DMS 273 treated with DMSO at 0.1 percent for 48 hours (cell line): ENCODE measurements at regions not wholly inside any gene's neighbourhood (a gene's known extent, or its start where the extent isn't known, plus 50 kb on each side); places are given as distances from the start of the nearest gene placed in this dataset.

Experiments used
- DNase-seq: peaks from one replicate; lab custom pipeline; 2025; lab: John Stamatoyannopoulos, UW

GRCh38 chr17:33514369-33514768, 221.3 kb upstream of the ASIC2 start:
- no peak for DNase-seq

DNA sequence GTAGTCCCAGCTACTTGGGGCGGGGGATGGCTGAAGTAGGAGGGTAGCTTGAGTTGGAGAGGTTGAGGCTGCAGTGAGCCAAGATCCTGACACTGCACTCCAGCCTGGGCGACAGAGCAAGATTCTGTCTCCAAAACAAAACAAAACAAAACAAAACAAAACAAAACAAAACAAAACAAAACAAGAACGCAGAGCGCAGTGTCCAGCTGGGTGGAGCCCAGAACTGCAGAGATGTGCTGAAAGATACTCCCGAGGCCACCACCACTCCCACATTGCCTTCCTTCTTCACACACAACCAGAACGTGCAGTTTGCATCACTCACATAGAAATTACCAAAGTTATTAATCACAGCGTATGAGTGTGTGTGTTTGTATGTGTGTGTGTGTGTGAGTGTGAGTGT, 222.9 kb upstream of the ASIC2 start:
- DNase-seq: no peak

DNA sequence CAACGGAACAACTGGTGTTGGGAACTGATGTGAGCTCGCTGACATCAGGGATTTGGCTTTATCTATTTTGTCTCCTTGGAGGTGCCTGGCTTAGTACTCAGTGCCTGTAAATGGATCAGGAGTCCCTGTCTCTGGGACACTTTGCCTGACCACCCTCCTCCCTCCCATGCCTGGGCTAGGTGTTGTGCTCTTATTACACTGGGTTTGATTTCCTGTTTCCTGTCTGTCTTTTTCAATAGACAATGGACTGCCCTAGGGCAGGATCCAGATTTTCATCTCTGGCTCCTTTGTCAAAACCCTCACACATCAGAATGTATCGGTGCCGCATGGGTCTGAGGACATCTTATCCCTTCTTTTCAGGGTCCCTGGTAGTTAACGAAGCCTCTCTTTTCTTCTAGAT, 223.6 kb upstream of the ASIC2 start:
- DNase-seq: no peak

DNA sequence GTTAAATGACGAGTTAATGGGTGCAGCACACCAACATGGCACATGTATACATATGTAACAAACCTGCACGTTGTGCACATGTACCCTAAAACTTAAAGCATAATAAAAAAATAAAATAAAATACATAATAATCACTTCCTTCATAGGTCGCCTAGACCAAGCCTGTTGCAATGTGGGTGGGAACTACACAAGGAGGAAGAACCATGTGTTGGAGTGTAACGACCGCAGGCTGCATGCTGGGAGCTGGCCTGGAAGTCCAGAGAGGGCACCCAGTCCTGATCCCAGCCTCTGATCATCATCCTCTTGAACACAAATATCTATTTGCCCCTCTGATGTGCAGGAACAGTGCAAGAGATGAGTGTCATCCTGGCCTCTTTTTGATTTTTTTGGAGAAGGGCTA, 224.7 kb upstream of the ASIC2 start:
- no peak for DNase-seq

DNA sequence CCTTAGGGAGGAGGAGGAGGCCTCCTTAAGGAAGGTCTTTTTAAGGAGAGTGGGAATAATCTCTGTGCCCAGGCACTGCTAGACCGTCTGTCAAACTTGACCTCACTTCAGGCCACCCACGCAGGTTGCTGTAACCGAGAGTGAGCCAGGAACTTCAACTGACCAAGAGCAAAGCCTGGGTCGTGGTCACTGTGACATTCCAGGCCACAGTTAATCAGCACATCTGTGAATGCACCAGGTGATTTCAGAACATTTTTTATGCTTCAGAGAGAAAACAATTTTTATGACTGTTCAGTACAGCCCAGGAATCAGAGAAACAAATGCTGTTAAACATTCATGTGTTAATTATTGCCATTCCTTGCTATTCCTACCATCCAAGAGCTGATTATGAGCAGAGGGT, 226.6 kb upstream of the ASIC2 start:
- no peak for DNase-seq

- DNase-seq: no peak
These were observed 227.6 kb upstream of the ASIC2 start for GRCh38 chr17:33520426-33521330.

- no peak for DNase-seq
These were observed 228.7 kb upstream of the ASIC2 start for GRCh38 chr17:33521784-33522183.

- no peak for DNase-seq
These were observed 229.5 kb upstream of the ASIC2 start for GRCh38 chr17:33522623-33523022.

GRCh38 chr17:33523577-33523981, 230.5 kb upstream of the ASIC2 start:
- DNase-seq: no peak

DNA sequence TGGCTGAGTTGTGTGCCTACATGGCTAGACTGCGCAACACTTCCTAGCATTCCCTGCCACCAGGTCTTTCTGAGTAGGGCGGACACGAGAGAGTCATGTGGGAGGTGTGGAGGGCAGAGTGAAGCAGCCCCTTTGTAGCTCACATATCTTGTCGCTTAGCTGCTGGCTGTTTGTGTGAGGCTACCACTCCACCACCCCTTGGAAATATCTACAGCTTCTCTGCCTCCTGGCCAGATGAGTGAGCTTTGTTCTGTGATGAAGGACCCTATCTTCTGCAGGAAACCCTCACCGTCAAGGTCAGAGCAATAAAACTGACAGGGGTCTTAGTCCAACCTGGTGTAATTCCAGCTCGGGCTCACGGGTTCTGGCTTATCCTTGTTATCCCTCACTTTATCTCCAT, 232.1 kb upstream of the ASIC2 start:
- DNase-seq: no peak

DNA sequence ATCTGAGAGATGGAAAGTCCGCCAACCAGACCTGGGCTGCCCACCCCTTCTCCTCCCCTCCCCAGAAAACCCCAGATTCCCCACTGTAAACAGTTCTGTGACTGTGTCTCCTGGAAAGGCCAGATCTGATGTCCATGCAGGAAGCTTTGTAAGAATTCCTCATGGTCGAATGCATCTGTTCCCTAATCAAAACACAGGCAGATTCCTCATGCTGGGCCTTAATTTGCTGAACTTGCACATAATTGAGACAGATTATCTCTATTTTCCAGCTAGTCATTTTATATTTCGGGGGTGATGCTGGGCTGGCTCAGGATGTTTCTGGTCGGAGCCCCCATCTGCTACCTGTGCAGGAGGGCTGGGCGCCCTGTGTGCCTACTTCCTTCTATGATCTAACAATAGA, 233.6 kb upstream of the ASIC2 start:
- no peak for DNase-seq

GRCh38 chr17:33527290-33527689, 234.2 kb upstream of the ASIC2 start:
- no peak for DNase-seq

DNA sequence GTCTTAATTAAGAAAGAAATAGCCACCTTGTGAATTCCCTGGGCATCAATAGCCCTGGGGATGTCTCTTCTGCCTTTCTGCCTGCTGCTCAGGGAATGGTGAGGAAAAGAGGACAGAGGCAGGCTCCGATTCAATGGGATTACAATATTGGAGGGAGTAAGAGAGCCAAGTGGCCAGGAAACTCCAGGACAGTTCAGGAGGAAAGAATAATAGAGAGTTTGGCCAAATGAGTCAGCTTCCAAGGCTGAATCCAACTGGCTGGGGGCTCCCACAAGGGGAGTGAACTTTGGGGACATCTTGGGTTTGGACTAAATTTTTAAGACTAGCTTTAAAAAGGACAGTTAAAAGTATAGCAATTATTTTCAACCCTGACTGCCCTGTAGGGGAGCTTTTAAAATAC, 235.8 kb upstream of the ASIC2 start:
- no peak for DNase-seq

GRCh38 chr17:33529816-33530215, 236.7 kb upstream of the ASIC2 start:
- no peak for DNase-seq

GRCh38 chr17:33531311-33531710, 238.2 kb upstream of the ASIC2 start:
- no peak for DNase-seq

GRCh38 chr17:33534087-33534486, 241.0 kb upstream of the ASIC2 start:
- no peak for DNase-seq

GRCh38 chr17:33545124-33545523, 252.0 kb upstream of the ASIC2 start:
- no peak for DNase-seq

GRCh38 chr17:33550261-33550660, 257.2 kb upstream of the ASIC2 start:
- DNase-seq: no peak

DNA sequence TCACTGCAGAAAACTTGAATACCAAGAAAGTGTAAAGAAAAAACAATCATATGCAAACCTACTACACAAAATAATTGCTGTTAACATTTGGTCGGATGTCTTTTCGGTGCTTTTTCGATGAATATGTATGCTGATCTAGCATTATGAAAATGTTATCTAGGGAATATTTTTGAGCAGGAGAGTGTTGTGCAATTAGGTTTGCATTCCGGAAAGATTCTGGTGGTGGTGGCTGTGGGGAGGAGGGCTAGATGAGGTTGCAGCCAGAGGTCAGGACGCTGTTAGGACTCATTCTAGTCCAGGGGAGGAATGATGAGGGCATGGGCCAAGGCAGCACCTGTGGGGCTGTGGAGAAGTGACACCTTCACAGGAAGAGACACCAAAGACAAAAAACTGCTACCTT, 258.0 kb upstream of the ASIC2 start:
- DNase-seq: no peak

GRCh38 chr17:33551911-33552310, 258.8 kb upstream of the ASIC2 start:
- no peak for DNase-seq

- DNase-seq: no peak
These were observed 267.1 kb upstream of the ASIC2 start for GRCh38 chr17:33560165-33560564.

- no peak for DNase-seq
These were observed 267.8 kb upstream of the ASIC2 start for GRCh38 chr17:33560871-33561270.

- DNase-seq: no peak
These were observed 268.7 kb upstream of the ASIC2 start for GRCh38 chr17:33561569-33562334.
